ENCODE measurements at regions not wholly inside any gene's neighbourhood (a gene's known extent, or its start where the extent isn't known, plus 50 kb on each side); places are given as distances from the start of the nearest gene placed in this dataset.

GRCh38 chr16:55982597-55982996, 107.4 kb upstream of the CES5A start:
- WGBS: 77% methylated on average over 1 of the region's 1 CpG
- H3K36me3 ChIP-seq (ENCODE audit: insufficient read depth, low read length): no peaks in the 10 kb centered on the region

GRCh38 chr16:55981557-55981956, 106.4 kb upstream of the CES5A start:
- Histone ChIP-seq H3K9ac (ENCODE audit: low read depth, low read length) (no peak overlapping the region), H3K4me3 (ENCODE audit: low read length) (no peak overlapping the region), H3K27me3 (ENCODE audit: insufficient read depth, low read length) (no peaks in the 10 kb centered on the region), H3K9me3 (ENCODE audit: insufficient read depth, low read depth, low read length) (no peaks in the 10 kb centered on the region), H3K36me3 (ENCODE audit: insufficient read depth, low read length) (no peaks in the 10 kb centered on the region), H3K4me1 (ENCODE audit: insufficient read depth, low read length) (peaks cover 11% of the 10 kb centered on the region), H3K27ac (ENCODE audit: low read depth, low read length) (no peak overlapping the region)
- WGBS: 90% methylated on average over 2 of the region's 2 CpGs

More at GRCh38 chr16:55982597-55982996, 107.4 kb upstream of the CES5A start:
- no peaks in the 10 kb centered on the region for H3K9me3 ChIP-seq (ENCODE audit: insufficient read depth, low read depth, low read length)
- H3K4me1 ChIP-seq (ENCODE audit: insufficient read depth, low read length): peaks cover 11% of the 10 kb centered on the region
- H3K9ac ChIP-seq (ENCODE audit: low read depth, low read length): no peak overlapping the region
- H3K27me3 ChIP-seq (ENCODE audit: insufficient read depth, low read length): no peaks in the 10 kb centered on the region
- no peak overlapping the region for H3K4me3 ChIP-seq (ENCODE audit: low read length)
- no peak overlapping the region for H3K27ac ChIP-seq (ENCODE audit: low read depth, low read length)

- 98% methylated on average over 2 of the region's 2 CpGs for WGBS
- Histone ChIP-seq H3K27ac (ENCODE audit: low read depth, low read length) (no peak overlapping the region), H3K36me3 (ENCODE audit: insufficient read depth, low read length) (no peaks in the 10 kb centered on the region)
Observed at GRCh38 chr16:55976815-55977214, 101.6 kb upstream of the CES5A start.

GRCh38 chr16:55971447-55971846, 96.3 kb upstream of the CES5A start:
- Histone ChIP-seq H3K9me3 (ENCODE audit: insufficient read depth, low read depth, low read length) (no peaks in the 10 kb centered on the region), H3K36me3 (ENCODE audit: insufficient read depth, low read length) (no peaks in the 10 kb centered on the region), H3K27me3 (ENCODE audit: insufficient read depth, low read length) (no peaks in the 10 kb centered on the region), H3K4me1 (ENCODE audit: insufficient read depth, low read length) (peaks cover 8% of the 10 kb centered on the region), H3K27ac (ENCODE audit: low read depth, low read length) (no peak overlapping the region), H3K9ac (ENCODE audit: low read depth, low read length) (no peak overlapping the region), H3K4me3 (ENCODE audit: low read length) (no peak overlapping the region)
- WGBS: 87% methylated on average over 5 of the region's 5 CpGs

More at GRCh38 chr16:55976815-55977214, 101.6 kb upstream of the CES5A start:
- Histone ChIP-seq H3K4me3 (ENCODE audit: low read length) (no peak overlapping the region), H3K9ac (ENCODE audit: low read depth, low read length) (no peak overlapping the region), H3K4me1 (ENCODE audit: insufficient read depth, low read length) (no peaks in the 10 kb centered on the region; the same call in 1 of the 2 replicates), H3K27me3 (ENCODE audit: insufficient read depth, low read length) (no peaks in the 10 kb centered on the region), H3K9me3 (ENCODE audit: insufficient read depth, low read depth, low read length) (no peaks in the 10 kb centered on the region)

GRCh38 chr16:55968221-55968620, 93.0 kb upstream of the CES5A start:
- Histone ChIP-seq H3K27ac (ENCODE audit: low read depth, low read length) (no peak overlapping the region), H3K4me3 (ENCODE audit: low read length) (no peak overlapping the region), H3K27me3 (ENCODE audit: insufficient read depth, low read length) (no peaks in the 10 kb centered on the region), H3K4me1 (ENCODE audit: insufficient read depth, low read length) (peaks cover 16% of the 10 kb centered on the region), H3K9me3 (ENCODE audit: insufficient read depth, low read depth, low read length) (no peaks in the 10 kb centered on the region), H3K9ac (ENCODE audit: low read depth, low read length) (no peak overlapping the region), H3K36me3 (ENCODE audit: insufficient read depth, low read length) (no peaks in the 10 kb centered on the region)
- 80% methylated on average over 5 of the region's 5 CpGs for WGBS

- no peaks in the 10 kb centered on the region for H3K36me3 ChIP-seq (ENCODE audit: insufficient read depth, low read length)
- 76% methylated on average over 4 of the region's 4 CpGs for WGBS
- no peaks in the 10 kb centered on the region for H3K9me3 ChIP-seq (ENCODE audit: insufficient read depth, low read depth, low read length)
- H3K4me1 ChIP-seq (ENCODE audit: insufficient read depth, low read length): peaks cover 8% of the 10 kb centered on the region
- no peak overlapping the region for H3K9ac ChIP-seq (ENCODE audit: low read depth, low read length)
- no peak overlapping the region for H3K27ac ChIP-seq (ENCODE audit: low read depth, low read length)
- H3K4me3 ChIP-seq (ENCODE audit: low read length): no peak overlapping the region
- no peaks in the 10 kb centered on the region for H3K27me3 ChIP-seq (ENCODE audit: insufficient read depth, low read length)
Observed at GRCh38 chr16:55964923-55965475, 89.8 kb upstream of the CES5A start.

GRCh38 chr16:55955845-55956244, 80.7 kb upstream of the CES5A start:
- Histone ChIP-seq H3K9ac (ENCODE audit: low read depth, low read length) (no peak overlapping the region), H3K36me3 (ENCODE audit: insufficient read depth, low read length) (no peaks in the 10 kb centered on the region), H3K9me3 (ENCODE audit: insufficient read depth, low read depth, low read length) (0 out of 2 replicates have a peak, but pooled peaks cover 2% of the 10 kb centered on the region), H3K27ac (ENCODE audit: low read depth, low read length) (no peak overlapping the region), H3K4me3 (ENCODE audit: low read length) (no peak overlapping the region), H3K4me1 (ENCODE audit: insufficient read depth, low read length) (no peaks in the 10 kb centered on the region), H3K27me3 (ENCODE audit: insufficient read depth, low read length) (no peaks in the 10 kb centered on the region)
- 91% methylated on average over 5 of the region's 5 CpGs for WGBS

- Histone ChIP-seq H3K9ac (ENCODE audit: low read depth, low read length) (no peak overlapping the region), H3K36me3 (ENCODE audit: insufficient read depth, low read length) (no peaks in the 10 kb centered on the region), H3K27ac (ENCODE audit: low read depth, low read length) (no peak overlapping the region), H3K9me3 (ENCODE audit: insufficient read depth, low read depth, low read length) (0 out of 2 replicates have a peak, but pooled peaks cover 2% of the 10 kb centered on the region), H3K4me1 (ENCODE audit: insufficient read depth, low read length) (no peaks in the 10 kb centered on the region), H3K4me3 (ENCODE audit: low read length) (no peak overlapping the region), H3K27me3 (ENCODE audit: insufficient read depth, low read length) (no peaks in the 10 kb centered on the region)
- WGBS: 86% methylated on average over 4 of the region's 4 CpGs
Observed at GRCh38 chr16:55955424-55955823, 80.3 kb upstream of the CES5A start.

- Histone ChIP-seq H3K27me3 (ENCODE audit: insufficient read depth, low read length) (no peaks in the 10 kb centered on the region), H3K27ac (ENCODE audit: low read depth, low read length) (no peak overlapping the region), H3K36me3 (ENCODE audit: insufficient read depth, low read length) (no peaks in the 10 kb centered on the region), H3K9me3 (ENCODE audit: insufficient read depth, low read depth, low read length) (0 out of 2 replicates have a peak, but pooled peaks cover 2% of the 10 kb centered on the region), H3K4me1 (ENCODE audit: insufficient read depth, low read length) (no peaks in the 10 kb centered on the region), H3K4me3 (ENCODE audit: low read length) (no peak overlapping the region), H3K9ac (ENCODE audit: low read depth, low read length) (no peak overlapping the region)
- 97% methylated on average over 2 of the region's 2 CpGs for WGBS
Observed at GRCh38 chr16:55954906-55955305, 79.7 kb upstream of the CES5A start.

- Histone ChIP-seq H3K4me3 (ENCODE audit: low read length) (no peak overlapping the region), H3K9ac (ENCODE audit: low read depth, low read length) (no peak overlapping the region), H3K4me1 (ENCODE audit: insufficient read depth, low read length) (no peaks in the 10 kb centered on the region), H3K9me3 (ENCODE audit: insufficient read depth, low read depth, low read length) (0 out of 2 replicates have a peak, but pooled peaks cover 2% of the 10 kb centered on the region), H3K27me3 (ENCODE audit: insufficient read depth, low read length) (no peaks in the 10 kb centered on the region), H3K36me3 (ENCODE audit: insufficient read depth, low read length) (no peaks in the 10 kb centered on the region), H3K27ac (ENCODE audit: low read depth, low read length) (no peak overlapping the region)
- WGBS: 94% methylated on average over 1 of the region's 1 CpG
Observed at GRCh38 chr16:55949518-55949917, 74.3 kb upstream of the CES5A start.

GRCh38 chr16:55948230-55948629, 73.1 kb upstream of the CES5A start:
- H3K36me3 ChIP-seq (ENCODE audit: insufficient read depth, low read length): no peaks in the 10 kb centered on the region
- no peak overlapping the region for H3K4me3 ChIP-seq (ENCODE audit: low read length)
- no peak overlapping the region for H3K9ac ChIP-seq (ENCODE audit: low read depth, low read length)
- 79% methylated on average over 4 of the region's 6 CpGs for WGBS
- no peaks in the 10 kb centered on the region for H3K27me3 ChIP-seq (ENCODE audit: insufficient read depth, low read length)
- H3K9me3 ChIP-seq (ENCODE audit: insufficient read depth, low read depth, low read length): 0 out of 2 replicates have a peak, but pooled peaks cover 2% of the 10 kb centered on the region
- no peak overlapping the region for H3K27ac ChIP-seq (ENCODE audit: low read depth, low read length)
- H3K4me1 ChIP-seq (ENCODE audit: insufficient read depth, low read length): no peaks in the 10 kb centered on the region

- Histone ChIP-seq H3K4me3 (ENCODE audit: low read length) (no peak overlapping the region), H3K36me3 (ENCODE audit: insufficient read depth, low read length) (no peaks in the 10 kb centered on the region), H3K4me1 (ENCODE audit: insufficient read depth, low read length) (no peaks in the 10 kb centered on the region), H3K9me3 (ENCODE audit: insufficient read depth, low read depth, low read length) (0 out of 2 replicates have a peak, but pooled peaks cover 2% of the 10 kb centered on the region), H3K27me3 (ENCODE audit: insufficient read depth, low read length) (no peaks in the 10 kb centered on the region), H3K9ac (ENCODE audit: low read depth, low read length) (no peak overlapping the region), H3K27ac (ENCODE audit: low read depth, low read length) (no peak overlapping the region)
- 95% methylated on average over 1 of the region's 1 CpG for WGBS
Observed at GRCh38 chr16:55947366-55947765, 72.2 kb upstream of the CES5A start.
